ENCODE measurements at regions not wholly inside any gene's neighbourhood (a gene's known extent, or its start where the extent isn't known, plus 50 kb on each side); places are given as distances from the start of the nearest gene placed in this dataset.

- TF ChIP-seq ZNF274 (IDR thresholded peaks at IDR 0.05; ENCODE audit: low read depth, low read length) = no peak
- TF ChIP-seq SUZ12 (IDR thresholded peaks at IDR 0.05; ENCODE audit: extremely low read depth, insufficient read depth, insufficient read length) = no peak
These were observed 442.6 kb upstream of the ADGRL2 start for GRCh38 chr1:81358151-81358550.
